ENCODE measurements at regions not wholly inside any gene's neighbourhood (a gene's known extent, or its start where the extent isn't known, plus 50 kb on each side); places are given as distances from the start of the nearest gene placed in this dataset.

DNA sequence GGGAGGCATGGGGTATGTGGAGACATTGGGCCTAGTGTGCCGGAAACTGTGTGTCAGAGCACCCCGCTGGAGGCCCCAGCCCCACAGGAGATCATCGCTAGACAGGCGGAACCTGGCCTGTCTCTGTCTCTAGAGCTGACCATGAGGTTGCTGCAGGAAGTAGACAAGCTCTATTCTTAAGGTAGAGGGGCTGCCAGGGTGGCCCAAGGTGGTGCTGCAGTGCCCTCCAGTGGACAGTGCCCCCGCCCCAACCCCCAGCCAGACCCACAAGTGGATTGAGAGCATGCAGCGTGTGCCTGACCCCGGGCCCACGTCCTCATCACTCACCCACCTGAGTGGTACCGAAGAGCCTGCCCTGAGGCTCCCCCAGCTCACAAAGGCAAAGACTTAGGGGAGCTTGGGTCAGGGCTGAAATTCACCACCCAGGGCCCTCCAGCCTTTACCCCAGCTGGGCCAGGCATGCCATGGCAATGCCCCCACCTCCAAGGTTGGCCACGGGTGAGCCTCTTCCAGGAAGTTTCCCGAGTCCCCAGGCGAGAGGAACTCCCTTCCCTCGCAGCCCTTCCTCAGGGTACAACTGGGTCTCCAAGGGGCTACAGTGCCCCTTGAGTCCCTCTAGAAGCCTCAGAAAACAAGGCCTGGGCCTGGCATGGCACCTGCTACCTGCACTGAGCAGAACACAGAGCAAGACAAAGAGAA, 155.0 kb downstream of the TTC32 start:
- no peak for DNase-seq (ENCODE audit: low read depth)

DNA sequence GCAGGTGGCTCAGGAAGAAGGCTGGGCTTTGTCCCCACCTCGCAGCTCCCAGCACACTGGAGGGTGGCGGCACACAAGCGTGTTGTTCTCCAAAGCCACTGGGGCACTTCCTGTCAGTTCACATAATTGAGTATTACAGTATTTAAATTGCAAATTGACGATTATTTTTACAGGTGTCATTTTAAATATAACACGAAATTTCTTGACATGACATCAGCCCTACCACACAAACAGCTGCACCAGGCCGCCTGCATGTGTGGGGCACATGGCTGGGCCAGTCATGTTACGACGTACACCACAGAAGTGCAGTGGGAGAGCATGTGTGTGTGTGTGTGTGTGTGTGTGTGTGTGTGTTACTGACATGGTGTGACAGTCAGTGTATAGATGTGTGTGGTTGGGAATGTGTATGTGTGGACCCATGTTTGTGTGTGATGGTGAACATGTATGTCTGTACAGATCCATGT, 155.6 kb downstream of the TTC32 start:
- TF ChIP-seq, protein P1, sequence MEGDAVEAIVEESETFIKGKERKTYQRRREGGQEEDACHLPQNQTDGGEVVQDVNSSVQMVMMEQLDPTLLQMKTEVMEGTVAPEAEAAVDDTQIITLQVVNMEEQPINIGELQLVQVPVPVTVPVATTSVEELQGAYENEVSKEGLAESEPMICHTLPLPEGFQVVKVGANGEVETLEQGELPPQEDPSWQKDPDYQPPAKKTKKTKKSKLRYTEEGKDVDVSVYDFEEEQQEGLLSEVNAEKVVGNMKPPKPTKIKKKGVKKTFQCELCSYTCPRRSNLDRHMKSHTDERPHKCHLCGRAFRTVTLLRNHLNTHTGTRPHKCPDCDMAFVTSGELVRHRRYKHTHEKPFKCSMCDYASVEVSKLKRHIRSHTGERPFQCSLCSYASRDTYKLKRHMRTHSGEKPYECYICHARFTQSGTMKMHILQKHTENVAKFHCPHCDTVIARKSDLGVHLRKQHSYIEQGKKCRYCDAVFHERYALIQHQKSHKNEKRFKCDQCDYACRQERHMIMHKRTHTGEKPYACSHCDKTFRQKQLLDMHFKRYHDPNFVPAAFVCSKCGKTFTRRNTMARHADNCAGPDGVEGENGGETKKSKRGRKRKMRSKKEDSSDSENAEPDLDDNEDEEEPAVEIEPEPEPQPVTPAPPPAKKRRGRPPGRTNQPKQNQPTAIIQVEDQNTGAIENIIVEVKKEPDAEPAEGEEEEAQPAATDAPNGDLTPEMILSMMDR (conservative IDR thresholded peaks at IDR 0.05; ENCODE audit: low read length), result no peak
- no peak for DNase-seq (ENCODE audit: low read depth)
- H3K4me3 ChIP-seq (ENCODE audit: low read length), result no peak overlapping the region

More for the DNA sequence above, 155.0 kb downstream of the TTC32 start:
- TF ChIP-seq, protein P1 (conservative IDR thresholded peaks at IDR 0.05; ENCODE audit: low read length), result peak; percentile 35
- no peak overlapping the region for H3K4me3 ChIP-seq (ENCODE audit: low read length)

DNA sequence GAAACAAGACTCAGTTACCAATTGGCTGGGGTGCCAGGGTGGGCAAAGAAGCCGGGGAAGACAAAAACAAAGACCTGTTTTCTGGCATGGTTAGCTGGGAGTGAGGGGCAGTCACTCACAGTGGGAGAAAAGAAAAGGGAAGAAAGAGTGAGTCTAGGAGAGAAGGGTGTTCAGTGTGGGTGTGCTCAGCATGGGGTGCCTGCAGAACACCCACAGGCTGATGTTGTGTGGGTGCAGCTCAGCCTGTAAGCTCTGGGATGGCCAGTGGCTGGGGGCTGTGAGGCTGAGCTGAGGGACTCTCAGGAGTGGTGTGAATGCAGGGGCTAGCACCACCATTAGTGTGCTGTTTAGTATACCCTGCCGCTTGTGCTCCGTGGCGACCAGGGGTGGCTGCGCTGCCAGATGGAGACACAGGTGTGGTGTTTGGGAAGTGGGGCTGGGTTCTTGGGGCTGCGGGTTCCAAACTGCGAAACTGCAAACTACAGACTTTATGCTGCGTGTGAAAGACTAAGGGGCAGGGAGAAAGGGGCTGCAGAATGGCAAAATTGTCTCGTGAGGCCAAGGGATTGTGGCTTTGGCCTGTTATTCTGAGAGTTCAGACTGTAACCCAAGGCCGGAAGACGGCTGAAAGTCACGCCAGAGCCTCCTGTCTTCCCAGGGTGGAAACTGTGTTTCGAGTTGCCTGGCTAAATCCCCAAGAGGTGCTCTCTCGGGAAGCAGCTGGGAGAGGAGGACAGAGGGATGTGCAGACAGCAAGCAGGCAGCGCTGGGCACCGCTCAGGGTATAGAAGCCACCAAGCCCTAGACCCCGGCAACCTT, 156.3 kb downstream of the TTC32 start:
- DNase-seq (ENCODE audit: low read depth), result no peak
- no peak overlapping the region for H3K4me3 ChIP-seq (ENCODE audit: low read length)
- TF ChIP-seq, protein P1 (conservative IDR thresholded peaks at IDR 0.05; ENCODE audit: low read length), result no peak

DNA sequence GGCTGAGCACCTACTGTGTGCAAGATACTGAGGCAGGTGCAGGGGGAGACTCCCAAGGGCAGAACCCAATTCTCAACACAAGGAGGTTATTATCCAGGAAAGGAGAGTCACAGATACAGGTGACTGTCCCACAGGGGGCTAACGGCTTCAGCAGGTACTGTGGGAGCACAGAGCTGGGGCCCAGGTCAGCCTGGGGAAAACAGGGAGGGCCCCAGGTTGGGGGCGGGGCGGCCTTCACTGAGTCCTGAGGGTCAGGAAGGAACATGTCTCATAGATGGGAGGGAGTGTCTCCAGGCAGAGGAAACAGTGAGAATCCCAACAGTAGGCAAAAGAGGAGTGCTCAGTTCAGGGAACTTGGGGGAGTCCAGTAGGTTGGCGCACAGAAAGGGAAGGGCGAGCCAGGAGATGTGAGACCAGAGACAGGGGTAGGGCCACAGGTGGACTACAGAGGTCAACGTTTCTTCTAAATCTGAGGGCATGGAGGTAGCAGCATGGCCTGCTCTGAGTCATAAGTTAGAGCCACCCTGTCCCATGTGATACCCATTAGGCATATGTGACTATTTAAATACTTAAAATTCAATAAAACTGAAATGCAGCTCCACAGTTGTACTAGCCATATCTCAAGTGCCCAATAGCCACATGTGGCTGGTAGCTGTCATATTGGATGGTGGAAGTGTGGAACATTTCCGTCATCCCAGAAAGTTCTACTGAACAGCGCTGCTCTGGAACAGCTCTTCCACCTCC, 157.2 kb downstream of the TTC32 start:
- TF ChIP-seq, protein P1 (conservative IDR thresholded peaks at IDR 0.05; ENCODE audit: low read length), result no peak
- no peak overlapping the region for H3K4me3 ChIP-seq (ENCODE audit: low read length)
- DNase-seq (ENCODE audit: low read depth), result no peak

DNA sequence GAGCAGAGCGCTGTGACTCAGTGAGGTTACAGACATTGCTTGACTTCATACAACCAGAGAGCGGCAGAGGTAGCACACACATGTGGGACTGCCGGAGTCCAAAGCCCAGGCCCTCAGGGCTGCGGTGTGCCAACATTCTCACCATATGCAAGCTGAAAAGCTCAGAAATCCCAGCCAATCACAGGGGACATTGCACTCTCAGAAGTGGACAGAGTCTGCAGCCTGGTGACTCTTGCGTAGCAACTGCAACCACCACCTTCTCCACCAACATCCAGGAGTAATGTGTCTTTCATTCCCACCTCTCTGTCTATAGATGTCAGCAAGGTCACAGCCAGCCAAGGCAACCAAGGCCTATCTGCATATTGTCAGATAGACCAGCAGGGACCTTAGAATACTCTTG, 158.1 kb downstream of the TTC32 start:
- TF ChIP-seq, protein P1 (conservative IDR thresholded peaks at IDR 0.05; ENCODE audit: low read length), result no peak
- H3K4me3 ChIP-seq (ENCODE audit: low read length), result no peak overlapping the region
- DNase-seq (ENCODE audit: low read depth), result no peak

DNA sequence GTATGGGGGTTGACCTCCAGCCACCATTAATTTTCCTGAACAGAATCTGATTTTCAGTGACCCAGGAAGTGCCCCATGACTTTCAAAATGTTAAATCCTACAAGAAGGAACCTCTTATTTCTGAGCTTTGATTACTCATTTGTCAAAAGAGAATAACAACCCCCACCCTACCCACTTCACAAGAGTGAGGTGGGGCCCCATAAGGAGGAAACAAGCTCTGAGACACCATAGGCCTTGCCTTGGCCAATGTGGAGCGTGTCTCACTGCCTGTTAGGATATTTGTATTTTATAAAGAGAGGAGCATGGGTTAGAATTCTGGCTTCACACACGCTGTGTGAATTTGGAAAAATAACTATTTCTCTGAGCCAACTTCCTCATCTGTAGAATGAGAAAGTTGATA, 158.9 kb downstream of the TTC32 start:
- TF ChIP-seq, protein P1 (conservative IDR thresholded peaks at IDR 0.05; ENCODE audit: low read length), result no peak
- DNase-seq (ENCODE audit: low read depth), result no peak
- H3K4me3 ChIP-seq (ENCODE audit: low read length), result no peak overlapping the region
